Mesenchymal stem cell (in vitro differentiated cells and primary cell): ENCODE measurements at regions not wholly inside any gene's neighbourhood (a gene's known extent, or its start where the extent isn't known, plus 50 kb on each side); places are given as distances from the start of the nearest gene placed in this dataset.

Source experiments
- DNase-seq: peaks from one replicate; pipeline ENCODE4 v3.0.0-alpha.2; 2013
- H2AFZ ChIP-seq: one replicate; pipeline ENCODE4 v1.6.1; 2013; ENCODE audit warnings: low read depth, mild to moderate bottlenecking, control low read depth, inconsistent platforms, low read length, moderate library complexity
- H2AK5ac ChIP-seq: 2 replicates; pipeline ENCODE4 v1.6.1; 2013; ENCODE audit warnings: low read length, moderate library complexity, mild to moderate bottlenecking, inconsistent platforms; ENCODE audit not compliant: severe bottlenecking
- H2BK120ac ChIP-seq: one replicate; pipeline ENCODE4 v1.6.1; 2013; ENCODE audit warnings: low read depth, mild to moderate bottlenecking, inconsistent platforms, low read length, moderate library complexity
- H2BK12ac ChIP-seq, 2 experiments: one replicate each; pipeline ENCODE4 v1.6.1; 2013; ENCODE audit warnings: inconsistent platforms in 2 of 2, low read length in 2 of 2, mild to moderate bottlenecking in 2 of 2, moderate library complexity in 2 of 2, control low read depth in 1 of 2
- H2BK15ac ChIP-seq: one replicate; pipeline ENCODE4 v1.6.1; 2013; ENCODE audit warnings: mild to moderate bottlenecking, low read depth, inconsistent platforms; ENCODE audit not compliant: poor library complexity, severe bottlenecking
- H2BK5ac ChIP-seq: 2 replicates; pipeline ENCODE4 v1.6.1; 2013; ENCODE audit warnings: low read depth, mild to moderate bottlenecking, low read length, control low read depth, inconsistent platforms; ENCODE audit not compliant: poor library complexity, severe bottlenecking
- H3K14ac ChIP-seq, 2 experiments: one replicate each; pipeline ENCODE4 v1.6.1; 2013; ENCODE audit warnings: inconsistent platforms in 2 of 2, low read length in 2 of 2, control low read depth in 1 of 2, mild to moderate bottlenecking in 1 of 2, moderate library complexity in 1 of 2
- H3K18ac ChIP-seq, 2 experiments: one replicate each; pipeline ENCODE4 v1.6.1; 2013; ENCODE audit warnings: inconsistent platforms in 2 of 2, low read length in 2 of 2, control low read depth in 1 of 2, low read depth in 1 of 2, mild to moderate bottlenecking in 1 of 2
- H3K23ac ChIP-seq, 2 experiments: one replicate each; pipeline ENCODE4 v1.6.1; 2013; ENCODE audit warnings: inconsistent platforms in 2 of 2, low read length in 2 of 2, mild to moderate bottlenecking in 2 of 2, moderate library complexity in 2 of 2, control low read depth in 1 of 2
- H3K27ac ChIP-seq: 2 replicates; pipeline ENCODE4 v1.5.1; 2013; ENCODE audit warnings: mild to moderate bottlenecking, moderate library complexity, low read length, control low read depth, inconsistent platforms; ENCODE audit not compliant: poor library complexity, severe bottlenecking
- H3K27me3 ChIP-seq, 2 experiments: 2 replicates each; pipeline versions ENCODE4 v1.6.1 to v1.7.0; 2013; ENCODE audit warnings: low read length in 2 of 2, mild to moderate bottlenecking in 2 of 2, moderate library complexity in 2 of 2, control low read depth in 1 of 2, inconsistent platforms in 1 of 2; ENCODE audit not compliant: control insufficient read depth in 1 of 2, insufficient read depth in 1 of 2
- H3K36me3 ChIP-seq, 2 experiments: 2 replicates each; pipeline versions ENCODE4 v1.6.1 to v1.7.0; 2013; ENCODE audit warnings: low read length in 2 of 2, control low read depth in 1 of 2, inconsistent platforms in 1 of 2, low read depth in 1 of 2, mild to moderate bottlenecking in 1 of 2; ENCODE audit not compliant: insufficient read depth in 2 of 2, control insufficient read depth in 1 of 2
- H3K4ac ChIP-seq, 2 experiments: one replicate each; pipeline ENCODE4 v1.6.1; 2013; ENCODE audit warnings: inconsistent platforms in 2 of 2, low read length in 2 of 2, mild to moderate bottlenecking in 2 of 2, moderate library complexity in 2 of 2, control low read depth in 1 of 2, low read depth in 1 of 2
- H3K4me1 ChIP-seq: 2 replicates; pipeline ENCODE4 v1.6.1; 2013; ENCODE audit warnings: low read depth, low read length, control low read depth; ENCODE audit not compliant: control insufficient read depth, insufficient read depth
- H3K4me2 ChIP-seq: 2 replicates; pipeline ENCODE4 v1.6.1; 2013; ENCODE audit warnings: low read length, mild to moderate bottlenecking, inconsistent platforms; ENCODE audit not compliant: poor library complexity, severe bottlenecking
- H3K4me3 ChIP-seq, 2 experiments: 2 replicates each; pipeline versions ENCODE4 v1.5.1 to v1.7.0; 2013; ENCODE audit warnings: low read length in 2 of 2, mild to moderate bottlenecking in 2 of 2, control low read depth in 1 of 2, low read depth in 1 of 2; ENCODE audit not compliant: insufficient read depth in 1 of 2
- H3K79me1 ChIP-seq: replicated peaks from 2 replicates; pipeline ENCODE4 v1.6.1; 2013; ENCODE audit warnings: mild to moderate bottlenecking, control low read depth, low read length, inconsistent platforms; ENCODE audit not compliant: poor library complexity, severe bottlenecking
- H3K9ac ChIP-seq: 2 replicates; pipeline ENCODE4 v1.7.0; 2013; ENCODE audit warnings: mild to moderate bottlenecking, low read length, moderate library complexity
- H3K9me3 ChIP-seq: 2 replicates; pipeline ENCODE4 v1.7.0; 2013; ENCODE audit warnings: mild to moderate bottlenecking, low read length; ENCODE audit not compliant: control insufficient read depth
- H4K8ac ChIP-seq: one replicate; pipeline ENCODE4 v1.6.1; 2013; ENCODE audit warnings: inconsistent platforms, mild to moderate bottlenecking, low read length, moderate library complexity
- H4K91ac ChIP-seq: one replicate; pipeline ENCODE4 v1.6.1; 2013; ENCODE audit warnings: mild to moderate bottlenecking, low read length, inconsistent platforms
- WGBS: methylation state at CpG from one replicate; pipeline ENCODE4 v1.1.7; 2013; ENCODE audit warnings: mixed read lengths; 5-methylcytosine and 5-hydroxymethylcytosine counted together

DNA sequence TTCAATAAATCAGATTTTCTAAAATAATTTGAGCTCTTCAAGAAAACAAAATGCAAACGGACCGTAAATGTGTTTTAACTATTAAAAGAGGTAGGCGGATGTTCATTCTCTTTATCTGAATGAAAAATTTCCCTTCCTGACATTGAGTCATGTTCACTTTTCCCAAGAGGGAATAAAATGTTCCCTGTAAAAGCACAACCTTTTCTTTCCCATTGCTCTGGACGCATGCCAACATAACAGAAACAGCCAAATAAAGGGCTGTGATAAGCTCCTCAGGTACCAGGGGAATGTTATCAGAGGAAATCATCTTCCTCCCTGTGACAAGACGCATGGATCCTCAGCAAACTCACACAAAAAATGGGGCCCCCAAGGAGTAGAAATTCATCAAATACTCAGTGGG lies 251.8 kb downstream of the MTERF1 start:
- Histone ChIP-seq H2AK5ac (no peak overlapping the region), H3K27me3 (no peaks in the 10 kb centered on the region), H2AFZ (no peak overlapping the region), H3K23ac (no peak overlapping the region), H2BK120ac (no peak overlapping the region), H2BK15ac (no peak overlapping the region), H3K4ac (no peak overlapping the region), H3K36me3 (no peaks in the 10 kb centered on the region), H3K9ac (no peak overlapping the region), H2BK5ac (no peak overlapping the region), H3K4me2 (no peak overlapping the region), H2BK12ac (no peak overlapping the region), H3K4me1 (no peaks in the 10 kb centered on the region), H3K9me3 (no peaks in the 10 kb centered on the region), H4K91ac (no peak overlapping the region), H3K14ac (no peak overlapping the region), H3K18ac (no peak overlapping the region), H4K8ac (no peak overlapping the region), H3K4me3 (no peak overlapping the region), H3K79me1 (no peaks in the 10 kb centered on the region), H3K27ac (no peak overlapping the region)
- WGBS, result 76% methylated on average over 4 of the region's 5 CpGs
- no peak for DNase-seq

DNA sequence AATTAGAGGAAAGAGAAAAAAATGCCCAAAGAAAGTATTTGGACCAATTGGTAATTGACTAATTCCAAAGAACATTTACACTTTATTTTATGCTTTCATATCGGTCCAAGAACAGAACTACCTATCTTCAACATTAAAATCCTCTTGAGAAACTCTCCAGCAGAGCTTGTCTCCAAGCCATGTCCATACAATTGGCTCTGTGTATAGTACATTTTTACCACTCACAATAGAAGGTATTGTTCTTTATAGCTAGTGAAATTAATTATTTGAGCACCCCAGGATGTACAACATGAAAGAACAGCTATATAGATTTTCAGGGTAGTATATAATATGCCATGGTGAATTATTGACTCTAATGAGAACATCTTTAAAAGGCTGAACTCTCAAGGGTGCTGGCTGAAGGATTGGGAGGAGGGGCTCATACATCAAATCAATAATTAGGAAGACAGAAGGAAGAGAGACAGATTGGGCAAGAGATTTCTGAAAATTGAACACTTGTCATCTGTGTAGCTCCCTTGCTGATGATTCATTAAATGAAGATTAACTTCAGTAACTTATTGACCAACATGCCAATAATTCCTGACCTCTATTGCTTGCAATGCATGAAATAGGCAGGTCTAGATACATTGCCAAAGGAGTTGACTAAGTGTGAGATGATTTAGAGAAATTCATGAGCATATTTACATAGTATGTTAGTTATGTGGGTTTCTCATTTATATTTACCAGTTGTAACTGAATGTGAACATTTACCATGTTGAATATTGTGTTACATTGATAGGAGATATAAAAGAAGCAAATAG lies 249.7 kb downstream of the MTERF1 start:
- no peaks in the 10 kb centered on the region for H3K36me3 ChIP-seq
- H2BK120ac ChIP-seq, result no peak overlapping the region
- no peak overlapping the region for H3K4me2 ChIP-seq
- no peaks in the 10 kb centered on the region for H3K27me3 ChIP-seq
- H3K27ac ChIP-seq, result peak overlapping the region; percentile 40
- no peaks in the 10 kb centered on the region for H3K79me1 ChIP-seq
- no peak for DNase-seq
- H3K18ac ChIP-seq, result no peak overlapping the region
- no peak overlapping the region for H3K9ac ChIP-seq
- no peak overlapping the region for H2BK12ac ChIP-seq
- 77% methylated on average over 1 of the region's 1 CpG for WGBS
- no peak overlapping the region for H3K14ac ChIP-seq
- no peak overlapping the region for H2AFZ ChIP-seq
- no peak overlapping the region for H4K91ac ChIP-seq
- no peak overlapping the region for H3K23ac ChIP-seq
- H4K8ac ChIP-seq, result no peak overlapping the region
- no peak overlapping the region for H3K4ac ChIP-seq
- no peaks in the 10 kb centered on the region for H3K9me3 ChIP-seq
- no peak overlapping the region for H3K4me3 ChIP-seq
- no peak overlapping the region for H2BK5ac ChIP-seq
- no peak overlapping the region for H2AK5ac ChIP-seq
- H3K4me1 ChIP-seq, result peaks cover 2% of the 10 kb centered on the region
- no peak overlapping the region for H2BK15ac ChIP-seq

DNA sequence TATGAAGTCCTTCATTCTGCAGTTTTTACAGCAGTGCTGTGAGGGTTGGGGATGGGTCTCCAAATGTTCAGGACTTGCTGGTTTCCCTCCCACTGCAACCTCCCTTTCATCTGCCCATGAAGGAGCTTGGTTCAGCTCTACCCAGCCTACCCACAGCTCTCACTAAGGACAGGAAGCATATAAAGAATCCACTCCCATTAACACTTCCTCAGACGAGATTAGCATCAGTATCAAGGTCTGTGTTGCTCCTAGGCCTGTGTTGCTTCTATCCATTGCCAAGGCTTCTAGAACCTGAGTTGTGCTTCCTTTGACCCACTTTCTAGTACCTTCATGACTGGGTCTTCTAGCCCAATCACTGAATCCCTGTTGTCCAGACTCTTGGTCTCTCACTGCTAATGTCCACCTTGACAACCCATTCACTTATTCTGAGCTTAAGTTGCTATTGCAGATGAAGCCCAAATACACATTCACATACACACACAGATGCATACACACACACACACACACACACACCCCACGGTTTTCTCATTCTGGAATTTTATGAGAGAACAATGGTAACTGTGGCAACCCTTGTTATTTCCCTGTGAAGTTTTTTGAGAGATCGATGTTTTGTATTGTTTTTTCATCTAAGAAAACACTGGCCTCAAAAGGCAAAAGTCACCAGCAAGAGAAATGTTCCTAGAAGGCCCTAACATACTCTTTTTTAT lies 248.1 kb downstream of the MTERF1 start:
- Histone ChIP-seq H3K18ac (no peak overlapping the region), H3K27ac (no peak overlapping the region), H3K4me3 (no peak overlapping the region), H2BK15ac (no peak overlapping the region), H3K9ac (no peak overlapping the region), H3K9me3 (no peaks in the 10 kb centered on the region), H2AFZ (no peak overlapping the region), H3K27me3 (no peaks in the 10 kb centered on the region), H2BK120ac (no peak overlapping the region), H3K14ac (no peak overlapping the region), H3K79me1 (no peaks in the 10 kb centered on the region), H3K4me2 (no peak overlapping the region), H3K36me3 (no peaks in the 10 kb centered on the region), H3K23ac (no peak overlapping the region), H2BK12ac (no peak overlapping the region), H3K4me1 (peaks cover 2% of the 10 kb centered on the region), H3K4ac (no peak overlapping the region), H4K8ac (no peak overlapping the region), H2BK5ac (no peak overlapping the region), H2AK5ac (no peak overlapping the region), H4K91ac (no peak overlapping the region)
- no peak for DNase-seq
- 66% methylated on average over 2 of the region's 3 CpGs for WGBS

DNA sequence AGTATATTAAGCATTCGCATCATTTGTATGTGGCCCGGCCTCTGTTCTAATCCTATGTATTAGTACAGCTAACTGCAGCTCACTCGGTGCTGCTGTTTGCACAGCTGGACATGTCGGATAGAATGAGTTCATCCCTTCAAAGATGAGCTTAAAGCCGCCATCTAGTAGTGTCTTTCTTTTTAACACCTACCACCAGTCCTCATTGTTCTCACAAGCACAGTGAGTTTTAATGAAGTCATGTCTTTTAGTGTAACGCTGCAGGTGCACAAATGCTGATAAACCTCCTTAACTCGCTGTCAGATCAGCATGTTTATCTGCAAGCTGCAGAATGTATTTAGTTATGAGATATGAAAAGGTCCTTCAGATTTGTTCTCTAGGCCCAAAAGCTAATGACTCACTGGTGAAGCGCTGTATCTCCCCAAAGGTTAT lies 247.5 kb downstream of the MTERF1 start:
- H2BK12ac ChIP-seq, result no peak overlapping the region
- H2BK120ac ChIP-seq, result no peak overlapping the region
- no peak overlapping the region for H3K4ac ChIP-seq
- H3K27me3 ChIP-seq, result no peaks in the 10 kb centered on the region
- no peak overlapping the region for H2AK5ac ChIP-seq
- H3K4me3 ChIP-seq, result no peak overlapping the region
- H2AFZ ChIP-seq, result no peak overlapping the region
- no peak overlapping the region for H3K23ac ChIP-seq
- no peak overlapping the region for H3K9ac ChIP-seq
- 89% methylated on average over 8 of the region's 8 CpGs for WGBS
- no peak overlapping the region for H4K8ac ChIP-seq
- no peak overlapping the region for H3K4me2 ChIP-seq
- no peak overlapping the region for H2BK15ac ChIP-seq
- no peak overlapping the region for H2BK5ac ChIP-seq
- H3K18ac ChIP-seq, result no peak overlapping the region
- H3K9me3 ChIP-seq, result no peaks in the 10 kb centered on the region
- H3K14ac ChIP-seq, result no peak overlapping the region
- H3K4me1 ChIP-seq, result peaks cover 2% of the 10 kb centered on the region
- no peaks in the 10 kb centered on the region for H3K79me1 ChIP-seq
- no peak for DNase-seq
- no peak overlapping the region for H3K27ac ChIP-seq
- H4K91ac ChIP-seq, result no peak overlapping the region
- H3K36me3 ChIP-seq, result no peaks in the 10 kb centered on the region
